ENCODE measurements at regions not wholly inside any gene's neighbourhood (a gene's known extent, or its start where the extent isn't known, plus 50 kb on each side); places are given as distances from the start of the nearest gene placed in this dataset.

DNA sequence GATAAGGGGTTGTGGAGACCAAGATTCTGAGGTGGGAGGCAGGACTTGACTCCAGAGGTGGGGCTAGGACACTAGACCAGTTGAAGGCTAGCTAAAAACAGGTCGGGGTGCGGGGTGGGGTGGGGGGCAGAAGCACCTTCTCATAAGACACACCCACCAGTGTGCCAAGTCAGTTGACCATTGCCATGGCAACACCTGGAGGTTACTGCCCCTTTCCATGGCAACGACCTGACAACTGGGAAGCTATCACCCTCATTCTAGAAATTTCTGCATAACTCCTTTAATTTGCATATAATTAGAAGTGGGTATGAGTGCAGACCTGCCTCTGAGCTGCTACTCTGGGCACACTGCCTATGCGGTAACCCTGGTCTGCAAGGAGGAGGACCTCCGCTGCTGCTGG is 53.9 kb upstream of the ALOX12 start:
- DNase-seq, result no peak

DNA sequence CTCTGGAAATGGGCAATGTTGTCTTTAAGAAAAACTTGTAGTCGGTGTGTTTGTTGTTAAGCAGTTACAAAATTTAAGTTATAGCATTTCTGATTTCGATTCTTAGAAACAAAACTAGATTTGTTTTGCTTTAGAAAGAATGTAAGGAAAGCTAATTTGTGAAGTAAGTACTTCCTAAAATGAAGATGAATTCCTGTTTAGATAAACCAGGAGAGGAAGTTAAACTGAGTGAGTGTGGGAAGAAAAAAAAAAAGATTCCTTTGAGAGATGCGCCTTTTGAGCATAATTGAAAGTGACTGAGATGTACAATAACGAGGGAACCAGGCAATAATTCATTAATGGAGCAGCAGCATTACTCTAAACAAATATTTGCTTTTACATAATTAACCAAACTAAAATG is 52.4 kb upstream of the ALOX12 start:
- DNase-seq, result no peak

Data from activated CD4-positive, alpha-beta T cell treated with anti-CD3 and anti-CD28 coated beads, Interleukin-2, Interleukin-6, amounts not matched to agents 100 ng/mL and 50 ng/mL, durations not matched to agents 16 hours and 8 hours (primary cell).